GM23338 (cell line): ENCODE measurements at regions not wholly inside any gene's neighbourhood (a gene's known extent, or its start where the extent isn't known, plus 50 kb on each side); places are given as distances from the start of the nearest gene placed in this dataset.

ENCODE experiments used
- ATAC-seq: fragments of 200-7000 bp; cut with Tn5 transposase; 3 replicates; pipeline ENCODE4 v1.9.1; 2020
- DNase-seq: peaks from one replicate; pipeline ENCODE4 v3.0.0-alpha.2; 2015; ENCODE audit warnings: low spot score
- H2AFZ ChIP-seq: fragments of 200-600 bp; sonication (generic); 2 replicates; pipeline ENCODE4 v1.8.0; 2016; ENCODE audit warnings: antibody characterized with exemption, mild to moderate bottlenecking, moderate library complexity
- H3F3A ChIP-seq: fragments of 200-600 bp; sonication (generic); replicated peaks from 2 replicates; pipeline ENCODE4 v1.8.0; 2017; ENCODE audit warnings: antibody characterized with exemption, mixed run types, low read depth
- H3K27ac ChIP-seq: fragments of 200-600 bp; sonication (generic); 2 replicates; pipeline ENCODE4 v1.6.1; 2016; ENCODE audit warnings: low read depth
- H3K27me3 ChIP-seq: fragments of 200-600 bp; sonication (generic); 2 replicates; pipeline ENCODE4 v1.8.0; 2016; ENCODE audit warnings: mild to moderate bottlenecking, mixed run types, moderate library complexity; ENCODE audit not compliant: insufficient read depth
- H3K36me3 ChIP-seq: fragments of 200-600 bp; sonication (generic); 2 replicates; pipeline ENCODE4 v1.8.0; 2016; ENCODE audit warnings: mild to moderate bottlenecking; ENCODE audit not compliant: insufficient read depth
- H3K4me1 ChIP-seq: fragments of 200-600 bp; sonication (generic); 2 replicates; pipeline ENCODE4 v1.8.0; 2016; ENCODE audit warnings: mild to moderate bottlenecking, moderate library complexity; ENCODE audit not compliant: insufficient read depth
- H3K4me2 ChIP-seq: fragments of 200-600 bp; sonication (generic); 2 replicates; pipeline ENCODE4 v1.7.1; 2017; ENCODE audit warnings: mixed run types
- H3K4me3 ChIP-seq: fragments of 200-600 bp; sonication (generic); 2 replicates; pipeline ENCODE4 v1.6.1; 2016; ENCODE audit warnings: mixed run types
- H3K79me2 ChIP-seq: fragments of 200-600 bp; sonication (generic); replicated peaks from 2 replicates; pipeline ENCODE4 v1.8.0; 2017; ENCODE audit warnings: mild to moderate bottlenecking; ENCODE audit not compliant: insufficient read depth
- H3K9me2 ChIP-seq: fragments of 200-600 bp; sonication (generic); 2 replicates; pipeline ENCODE4 v1.8.0; 2017; ENCODE audit not compliant: insufficient read depth
- H4K20me1 ChIP-seq: fragments of 200-600 bp; sonication (generic); replicated peaks from 2 replicates; pipeline ENCODE4 v1.8.0; 2017; ENCODE audit warnings: mild to moderate bottlenecking; ENCODE audit not compliant: insufficient read depth
- H3K27ac Mint-ChIP-seq: 2 replicates; pipeline ENCODE4 v1.8.0; 2020; ENCODE audit warnings: inconsistent platforms, mild to moderate bottlenecking, moderate library complexity, mixed read lengths
- H3K27me3 Mint-ChIP-seq: 3 replicates; pipeline ENCODE4 v1.8.0; 2022; ENCODE audit warnings: low read depth, mild to moderate bottlenecking, moderate library complexity, mixed read lengths, inconsistent platforms; ENCODE audit not compliant: insufficient read depth, poor library complexity
- H3K36me3 Mint-ChIP-seq: 3 replicates; pipeline ENCODE4 v1.8.0; 2021; ENCODE audit warnings: low read depth, mild to moderate bottlenecking, inconsistent platforms, moderate library complexity, mixed read lengths
- H3K4me1 Mint-ChIP-seq: 3 replicates; pipeline ENCODE4 v1.8.0; 2020; ENCODE audit warnings: mild to moderate bottlenecking, inconsistent platforms, mixed read lengths
- H3K4me3 Mint-ChIP-seq: 3 replicates; pipeline ENCODE4 v1.8.0; 2021; ENCODE audit warnings: moderate library complexity, mild to moderate bottlenecking, inconsistent platforms, mixed read lengths
- H3K9me3 Mint-ChIP-seq: 3 replicates; pipeline ENCODE4 v1.8.0; 2020; ENCODE audit warnings: moderate library complexity, mild to moderate bottlenecking, inconsistent platforms, mixed read lengths
- CREB1 ChIP-seq: fragments of 250-450 bp; sonication (Bioruptor Pico); IDR thresholded peaks from 2 replicates; pipeline ENCODE4 v1.5.0; 2020; ENCODE audit warnings: low read depth, mild to moderate bottlenecking, moderate library complexity
- JUNB ChIP-seq: IDR thresholded peaks from one replicate; pipeline ENCODE4 v1.6.1; 2016; ENCODE audit warnings: antibody characterized with exemption; ENCODE audit not compliant: unreplicated experiment
- POLR2AphosphoS5 ChIP-seq: IDR thresholded peaks from 2 replicates; pipeline ENCODE4 v1.6.1; 2016; ENCODE audit warnings: antibody characterized with exemption, low read depth
- ZNF331 ChIP-seq: fragments of 250-450 bp; sonication (Bioruptor Pico); IDR thresholded peaks from 2 replicates; pipeline ENCODE4 v1.5.0; 2020; ENCODE audit warnings: low read depth, mild to moderate bottlenecking, moderate library complexity
- TF ChIP-seq, protein P1 (sequence below): fragments of 250-450 bp; sonication (Bioruptor Pico); IDR thresholded peaks from 2 replicates; pipeline ENCODE4 v1.5.0; 2020; ENCODE audit warnings: mild to moderate bottlenecking, moderate library complexity
- TF ChIP-seq, protein P2 (sequence below): IDR thresholded peaks from 2 replicates; pipeline ENCODE4 v1.6.1; 2016; ENCODE audit warnings: antibody characterized with exemption
- TF ChIP-seq, protein P3 (sequence below): IDR thresholded peaks from one replicate; pipeline ENCODE4 v1.6.1; 2018; ENCODE audit warnings: antibody characterized with exemption; ENCODE audit not compliant: unreplicated experiment

DNA sequence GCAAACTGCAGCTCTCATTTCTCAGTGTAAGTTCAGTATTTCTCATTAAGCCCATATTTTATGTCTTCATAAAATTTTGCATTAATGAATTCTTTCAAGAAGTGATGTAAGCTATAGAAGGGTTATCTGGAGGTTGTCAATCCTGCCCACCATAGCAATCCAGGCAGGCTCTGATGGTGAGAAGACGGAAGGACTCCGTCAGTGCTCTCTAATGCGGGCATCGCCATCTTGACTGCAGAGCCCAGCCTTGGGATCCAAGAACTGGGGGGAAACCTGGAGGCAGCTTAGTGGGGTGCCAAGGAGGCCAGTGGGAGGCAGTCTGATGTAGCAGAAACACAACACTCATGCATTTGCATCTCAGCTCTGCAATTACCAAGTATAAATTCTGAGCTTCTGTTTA is 707.4 kb upstream of the NRP1 start (continued):
- TF ChIP-seq, protein P1, sequence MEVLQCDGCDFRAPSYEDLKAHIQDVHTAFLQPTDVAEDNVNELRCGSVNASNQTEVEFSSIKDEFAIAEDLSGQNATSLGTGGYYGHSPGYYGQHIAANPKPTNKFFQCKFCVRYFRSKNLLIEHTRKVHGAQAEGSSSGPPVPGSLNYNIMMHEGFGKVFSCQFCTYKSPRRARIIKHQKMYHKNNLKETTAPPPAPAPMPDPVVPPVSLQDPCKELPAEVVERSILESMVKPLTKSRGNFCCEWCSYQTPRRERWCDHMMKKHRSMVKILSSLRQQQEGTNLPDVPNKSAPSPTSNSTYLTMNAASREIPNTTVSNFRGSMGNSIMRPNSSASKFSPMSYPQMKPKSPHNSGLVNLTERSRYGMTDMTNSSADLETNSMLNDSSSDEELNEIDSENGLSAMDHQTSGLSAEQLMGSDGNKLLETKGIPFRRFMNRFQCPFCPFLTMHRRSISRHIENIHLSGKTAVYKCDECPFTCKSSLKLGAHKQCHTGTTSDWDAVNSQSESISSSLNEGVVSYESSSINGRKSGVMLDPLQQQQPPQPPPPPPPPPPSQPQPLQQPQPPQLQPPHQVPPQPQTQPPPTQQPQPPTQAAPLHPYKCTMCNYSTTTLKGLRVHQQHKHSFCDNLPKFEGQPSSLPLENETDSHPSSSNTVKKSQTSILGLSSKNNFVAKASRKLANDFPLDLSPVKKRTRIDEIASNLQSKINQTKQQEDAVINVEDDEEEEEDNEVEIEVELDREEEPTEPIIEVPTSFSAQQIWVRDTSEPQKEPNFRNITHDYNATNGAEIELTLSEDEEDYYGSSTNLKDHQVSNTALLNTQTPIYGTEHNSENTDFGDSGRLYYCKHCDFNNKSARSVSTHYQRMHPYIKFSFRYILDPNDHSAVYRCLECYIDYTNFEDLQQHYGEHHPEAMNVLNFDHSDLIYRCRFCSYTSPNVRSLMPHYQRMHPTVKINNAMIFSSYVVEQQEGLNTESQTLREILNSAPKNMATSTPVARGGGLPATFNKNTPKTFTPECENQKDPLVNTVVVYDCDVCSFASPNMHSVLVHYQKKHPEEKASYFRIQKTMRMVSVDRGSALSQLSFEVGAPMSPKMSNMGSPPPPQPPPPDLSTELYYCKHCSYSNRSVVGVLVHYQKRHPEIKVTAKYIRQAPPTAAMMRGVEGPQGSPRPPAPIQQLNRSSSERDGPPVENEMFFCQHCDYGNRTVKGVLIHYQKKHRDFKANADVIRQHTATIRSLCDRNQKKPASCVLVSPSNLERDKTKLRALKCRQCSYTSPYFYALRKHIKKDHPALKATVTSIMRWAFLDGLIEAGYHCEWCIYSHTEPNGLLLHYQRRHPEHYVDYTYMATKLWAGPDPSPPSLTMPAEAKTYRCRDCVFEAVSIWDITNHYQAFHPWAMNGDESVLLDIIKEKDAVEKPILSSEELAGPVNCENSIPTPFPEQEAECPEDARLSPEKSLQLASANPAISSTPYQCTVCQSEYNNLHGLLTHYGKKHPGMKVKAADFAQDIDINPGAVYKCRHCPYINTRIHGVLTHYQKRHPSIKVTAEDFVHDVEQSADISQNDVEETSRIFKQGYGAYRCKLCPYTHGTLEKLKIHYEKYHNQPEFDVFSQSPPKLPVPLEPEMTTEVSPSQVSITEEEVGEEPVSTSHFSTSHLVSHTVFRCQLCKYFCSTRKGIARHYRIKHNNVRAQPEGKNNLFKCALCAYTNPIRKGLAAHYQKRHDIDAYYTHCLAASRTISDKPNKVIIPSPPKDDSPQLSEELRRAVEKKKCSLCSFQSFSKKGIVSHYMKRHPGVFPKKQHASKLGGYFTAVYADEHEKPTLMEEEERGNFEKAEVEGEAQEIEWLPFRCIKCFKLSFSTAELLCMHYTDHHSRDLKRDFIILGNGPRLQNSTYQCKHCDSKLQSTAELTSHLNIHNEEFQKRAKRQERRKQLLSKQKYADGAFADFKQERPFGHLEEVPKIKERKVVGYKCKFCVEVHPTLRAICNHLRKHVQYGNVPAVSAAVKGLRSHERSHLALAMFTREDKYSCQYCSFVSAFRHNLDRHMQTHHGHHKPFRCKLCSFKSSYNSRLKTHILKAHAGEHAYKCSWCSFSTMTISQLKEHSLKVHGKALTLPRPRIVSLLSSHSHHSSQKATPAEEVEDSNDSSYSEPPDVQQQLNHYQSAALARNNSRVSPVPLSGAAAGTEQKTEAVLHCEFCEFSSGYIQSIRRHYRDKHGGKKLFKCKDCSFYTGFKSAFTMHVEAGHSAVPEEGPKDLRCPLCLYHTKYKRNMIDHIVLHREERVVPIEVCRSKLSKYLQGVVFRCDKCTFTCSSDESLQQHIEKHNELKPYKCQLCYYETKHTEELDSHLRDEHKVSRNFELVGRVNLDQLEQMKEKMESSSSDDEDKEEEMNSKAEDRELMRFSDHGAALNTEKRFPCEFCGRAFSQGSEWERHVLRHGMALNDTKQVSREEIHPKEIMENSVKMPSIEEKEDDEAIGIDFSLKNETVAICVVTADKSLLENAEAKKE (CRISPR knock-in tag): no peak
- TF ChIP-seq, protein P2, sequence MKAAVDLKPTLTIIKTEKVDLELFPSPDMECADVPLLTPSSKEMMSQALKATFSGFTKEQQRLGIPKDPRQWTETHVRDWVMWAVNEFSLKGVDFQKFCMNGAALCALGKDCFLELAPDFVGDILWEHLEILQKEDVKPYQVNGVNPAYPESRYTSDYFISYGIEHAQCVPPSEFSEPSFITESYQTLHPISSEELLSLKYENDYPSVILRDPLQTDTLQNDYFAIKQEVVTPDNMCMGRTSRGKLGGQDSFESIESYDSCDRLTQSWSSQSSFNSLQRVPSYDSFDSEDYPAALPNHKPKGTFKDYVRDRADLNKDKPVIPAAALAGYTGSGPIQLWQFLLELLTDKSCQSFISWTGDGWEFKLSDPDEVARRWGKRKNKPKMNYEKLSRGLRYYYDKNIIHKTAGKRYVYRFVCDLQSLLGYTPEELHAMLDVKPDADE: no peak
- TF ChIP-seq, protein P3, sequence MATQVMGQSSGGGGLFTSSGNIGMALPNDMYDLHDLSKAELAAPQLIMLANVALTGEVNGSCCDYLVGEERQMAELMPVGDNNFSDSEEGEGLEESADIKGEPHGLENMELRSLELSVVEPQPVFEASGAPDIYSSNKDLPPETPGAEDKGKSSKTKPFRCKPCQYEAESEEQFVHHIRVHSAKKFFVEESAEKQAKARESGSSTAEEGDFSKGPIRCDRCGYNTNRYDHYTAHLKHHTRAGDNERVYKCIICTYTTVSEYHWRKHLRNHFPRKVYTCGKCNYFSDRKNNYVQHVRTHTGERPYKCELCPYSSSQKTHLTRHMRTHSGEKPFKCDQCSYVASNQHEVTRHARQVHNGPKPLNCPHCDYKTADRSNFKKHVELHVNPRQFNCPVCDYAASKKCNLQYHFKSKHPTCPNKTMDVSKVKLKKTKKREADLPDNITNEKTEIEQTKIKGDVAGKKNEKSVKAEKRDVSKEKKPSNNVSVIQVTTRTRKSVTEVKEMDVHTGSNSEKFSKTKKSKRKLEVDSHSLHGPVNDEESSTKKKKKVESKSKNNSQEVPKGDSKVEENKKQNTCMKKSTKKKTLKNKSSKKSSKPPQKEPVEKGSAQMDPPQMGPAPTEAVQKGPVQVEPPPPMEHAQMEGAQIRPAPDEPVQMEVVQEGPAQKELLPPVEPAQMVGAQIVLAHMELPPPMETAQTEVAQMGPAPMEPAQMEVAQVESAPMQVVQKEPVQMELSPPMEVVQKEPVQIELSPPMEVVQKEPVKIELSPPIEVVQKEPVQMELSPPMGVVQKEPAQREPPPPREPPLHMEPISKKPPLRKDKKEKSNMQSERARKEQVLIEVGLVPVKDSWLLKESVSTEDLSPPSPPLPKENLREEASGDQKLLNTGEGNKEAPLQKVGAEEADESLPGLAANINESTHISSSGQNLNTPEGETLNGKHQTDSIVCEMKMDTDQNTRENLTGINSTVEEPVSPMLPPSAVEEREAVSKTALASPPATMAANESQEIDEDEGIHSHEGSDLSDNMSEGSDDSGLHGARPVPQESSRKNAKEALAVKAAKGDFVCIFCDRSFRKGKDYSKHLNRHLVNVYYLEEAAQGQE: no peak

DNA sequence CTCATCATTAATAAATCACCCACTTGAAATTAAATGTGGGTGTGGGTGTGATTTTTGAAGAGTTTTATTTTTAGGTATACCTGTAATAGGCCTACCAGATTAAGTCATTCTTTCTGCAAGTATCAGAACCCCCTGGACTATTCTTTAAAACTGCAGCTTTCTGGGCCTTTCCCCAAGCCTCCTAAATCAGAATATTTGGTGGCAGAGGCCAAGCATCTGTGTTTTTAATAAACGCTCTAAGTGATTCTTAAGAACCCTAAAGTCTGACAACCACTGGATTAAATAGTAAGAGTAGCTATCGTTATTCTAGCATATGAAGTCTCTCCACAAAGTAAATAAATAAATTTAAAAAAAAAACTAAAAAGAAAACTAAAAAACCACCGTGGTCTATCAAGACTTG is 703.0 kb upstream of the NRP1 start:
- DNase-seq (no peak), ATAC-seq (no peak)
- Mint-ChIP-seq H3K4me1 (no peaks in the 10 kb centered on the region), H3K36me3 (peaks cover 5% of the 10 kb centered on the region; the same call in 1 of the 3 replicates), H3K9me3 (peaks cover 15% of the 10 kb centered on the region), H3K27ac (no peak overlapping the region), H3K4me3 (no peak overlapping the region), H3K27me3 (peaks cover 3% of the 10 kb centered on the region)
- H2AFZ ChIP-seq: no peak overlapping the region
- TF ChIP-seq JUNB (no peak), ZNF331 (CRISPR knock-in tag) (no peak), POLR2AphosphoS5 (no peak), CREB1 (CRISPR knock-in tag) (no peak)
- TF ChIP-seq, protein P2: no peak
- TF ChIP-seq, protein P3: no peak
- no peaks in the 10 kb centered on the region for H4K20me1 ChIP-seq
- no peaks in the 10 kb centered on the region for H3K27me3 ChIP-seq
- H3K79me2 ChIP-seq: no peaks in the 10 kb centered on the region
- H3K27ac ChIP-seq: no peak overlapping the region
- no peaks in the 10 kb centered on the region for H3K4me1 ChIP-seq
- 0 out of 2 replicates have a peak, but pooled peaks cover 3% of the 10 kb centered on the region for H3K9me2 ChIP-seq
- H3K4me3 ChIP-seq: no peak overlapping the region
- no peaks in the 10 kb centered on the region for H3F3A ChIP-seq
- no peak overlapping the region for H3K4me2 ChIP-seq
- no peaks in the 10 kb centered on the region for H3K36me3 ChIP-seq
